Retina (tissue), 1 donor: ENCODE measurements at regions not wholly inside any gene's neighbourhood (a gene's known extent, or its start where the extent isn't known, plus 50 kb on each side); places are given as distances from the start of the nearest gene placed in this dataset.
A peak's percentile ranks its signal among the peaks of the same experiment; 100 is the strongest.

Experiments
- DNase-seq: peaks from one replicate; pipeline ENCODE4 v3.0.0-alpha.2; 2016

DNA sequence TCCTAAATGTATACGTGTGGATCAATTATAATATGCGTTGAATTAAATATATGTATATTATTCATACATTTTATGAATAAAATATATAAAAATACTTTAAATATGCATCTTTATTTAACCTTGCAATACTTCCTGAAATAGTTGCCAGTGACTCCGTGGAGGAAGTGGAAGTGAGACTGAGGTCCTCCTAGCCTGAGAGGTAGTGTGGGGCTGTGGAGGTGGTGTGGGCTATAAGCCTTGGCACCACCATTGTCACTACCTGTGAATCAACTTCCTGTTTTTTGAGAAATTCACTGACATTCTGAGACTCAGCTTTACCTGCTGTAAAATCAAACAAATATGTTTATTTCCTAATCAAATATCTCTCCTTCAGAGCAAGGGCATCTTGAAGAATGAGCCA lies 514.2 kb downstream of the VRK1 start:
- no peak for DNase-seq

- no peak for DNase-seq
These were observed 515.7 kb downstream of the VRK1 start for GRCh38 chr14:97312910-97313309.

GRCh38 chr14:97315790-97316189 lies 518.6 kb downstream of the VRK1 start:
- no peak for DNase-seq

DNA sequence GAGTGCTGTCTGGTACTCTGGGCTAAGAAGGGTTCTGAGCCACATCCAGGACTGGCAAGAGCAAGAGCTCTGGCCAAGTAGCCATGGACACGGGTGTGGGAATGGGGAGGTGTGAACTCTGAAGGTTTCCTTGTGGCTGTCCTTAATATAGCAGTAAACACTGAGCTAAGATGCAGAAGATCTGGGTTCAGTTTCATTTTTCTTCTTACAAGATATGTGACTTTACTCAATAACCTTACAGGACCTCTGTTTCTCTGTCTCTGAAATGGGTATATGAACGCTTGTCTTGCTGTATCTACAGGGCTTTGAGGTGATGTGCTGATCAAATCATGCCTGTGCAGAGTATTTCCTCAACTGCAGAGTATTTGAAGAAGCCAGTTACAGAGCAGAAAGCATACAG lies 521.2 kb downstream of the VRK1 start:
- no peak for DNase-seq

- DNase-seq: no peak
These were observed 522.5 kb downstream of the VRK1 start for GRCh38 chr14:97319691-97320090.

- no peak for DNase-seq
These were observed 531.6 kb downstream of the VRK1 start for GRCh38 chr14:97328743-97329142.

- DNase-seq: no peak
These were observed 532.5 kb downstream of the VRK1 start for GRCh38 chr14:97329701-97330100.

GRCh38 chr14:97331058-97331457 lies 533.9 kb downstream of the VRK1 start:
- DNase-seq: no peak

DNA sequence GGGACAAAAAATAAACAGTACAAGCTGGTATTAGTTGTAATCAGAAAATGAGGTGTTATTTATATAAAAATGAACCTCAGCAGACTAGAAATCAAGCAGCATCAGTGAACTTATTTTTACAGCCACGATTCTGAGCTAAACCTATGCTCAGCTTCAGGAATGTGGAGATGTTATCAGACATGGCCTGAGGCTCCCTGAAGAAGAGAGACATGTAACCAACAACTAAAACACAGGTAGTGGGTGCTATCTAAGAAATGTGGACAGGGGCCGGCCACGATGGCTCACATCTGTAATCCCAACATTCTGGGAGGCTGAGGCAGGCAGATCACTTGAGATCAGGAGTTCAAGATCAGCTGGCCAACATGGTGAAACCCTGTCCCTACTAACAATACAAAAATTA lies 534.3 kb downstream of the VRK1 start:
- DNase-seq: no peak

GRCh38 chr14:97336179-97336578 lies 539.0 kb downstream of the VRK1 start:
- no peak for DNase-seq

DNA sequence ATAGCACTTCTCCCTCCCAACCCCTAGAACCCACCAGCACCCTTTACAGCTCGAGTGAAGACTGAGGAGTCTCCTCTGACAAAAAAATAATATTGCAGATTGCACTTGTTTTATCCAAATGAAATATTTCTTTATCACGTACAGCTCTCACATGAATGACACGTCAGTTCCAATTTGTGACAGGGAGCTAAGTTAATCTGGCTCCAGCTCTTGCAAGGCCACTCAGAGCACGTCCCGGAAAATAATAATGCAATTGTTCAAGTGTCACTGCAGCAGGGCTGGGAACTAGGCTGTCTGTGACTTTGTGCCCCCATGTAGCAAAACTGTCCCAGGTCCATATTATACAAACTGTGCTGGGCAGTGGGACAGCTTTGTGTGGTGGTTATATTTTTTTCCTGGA lies 539.6 kb downstream of the VRK1 start:
- peak; percentile 35 for DNase-seq

DNA sequence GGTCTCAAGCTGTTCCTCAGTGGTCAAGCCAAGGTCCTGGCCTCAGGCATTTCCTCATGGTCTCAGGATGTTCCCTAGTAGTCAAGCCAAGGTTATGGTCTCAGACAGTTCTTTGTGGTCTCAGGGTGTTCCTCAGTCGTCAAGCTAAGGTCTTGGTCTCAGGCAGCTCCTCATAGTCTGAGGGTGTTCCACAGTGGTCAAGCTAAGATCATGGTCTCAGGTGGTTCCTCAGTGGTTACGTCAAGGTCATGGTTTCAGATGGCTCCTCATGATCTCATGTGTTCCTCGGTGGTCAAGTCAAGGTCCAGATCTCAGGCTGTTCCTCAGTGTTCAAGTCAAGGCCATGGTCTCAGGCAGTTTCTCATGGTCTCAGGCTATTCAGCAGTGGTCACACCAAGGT lies 540.1 kb downstream of the VRK1 start:
- no peak for DNase-seq

DNA sequence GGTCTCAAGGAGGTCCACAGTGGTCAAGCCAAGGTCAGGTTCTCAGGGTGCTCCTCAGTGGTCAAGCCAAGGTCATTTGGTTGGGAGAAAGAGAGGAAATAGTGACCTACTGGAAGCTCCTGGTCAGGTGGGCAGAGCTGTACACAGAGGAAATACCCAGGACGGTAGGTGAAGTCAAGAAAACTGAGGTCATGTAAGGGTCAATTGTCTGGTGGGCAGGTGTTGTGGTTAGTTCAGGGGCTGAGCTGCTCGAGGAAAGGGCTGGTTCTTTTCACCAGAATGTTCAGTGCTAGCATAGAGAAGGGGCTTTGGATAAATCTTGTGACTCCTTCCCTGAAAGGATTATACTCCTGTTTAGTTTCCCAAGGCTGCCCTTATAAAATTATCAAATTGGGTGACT lies 540.5 kb downstream of the VRK1 start:
- DNase-seq: no peak

- no peak for DNase-seq
These were observed 547.5 kb downstream of the VRK1 start for GRCh38 chr14:97344666-97345065.

- no peak for DNase-seq
These were observed 549.5 kb downstream of the VRK1 start for GRCh38 chr14:97346675-97347074.

- DNase-seq: no peak
These were observed 552.3 kb downstream of the VRK1 start for GRCh38 chr14:97349463-97349862.

- DNase-seq: no peak
These were observed 552.8 kb downstream of the VRK1 start for GRCh38 chr14:97349946-97350345.

DNA sequence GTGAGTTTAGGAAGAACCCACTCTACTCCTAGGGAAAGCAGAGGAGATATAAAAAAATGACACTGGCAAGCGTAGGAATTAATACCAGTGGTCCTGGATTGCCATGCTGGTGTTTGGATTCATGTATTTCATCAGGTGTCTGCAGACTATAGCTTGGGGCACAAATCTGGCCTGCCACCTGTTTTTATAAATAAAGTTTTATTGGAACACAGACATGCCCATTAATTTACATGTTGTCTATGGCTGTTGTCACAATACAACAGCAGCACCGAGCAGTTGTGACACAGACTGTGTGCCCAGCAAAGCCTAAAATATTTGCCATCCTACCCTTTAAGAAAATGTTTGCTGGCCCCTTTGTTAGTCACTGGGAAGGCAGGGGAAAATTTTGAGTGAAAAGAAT lies 553.2 kb downstream of the VRK1 start:
- DNase-seq: no peak

- DNase-seq: no peak
These were observed 553.9 kb downstream of the VRK1 start for GRCh38 chr14:97350894-97351731.

DNA sequence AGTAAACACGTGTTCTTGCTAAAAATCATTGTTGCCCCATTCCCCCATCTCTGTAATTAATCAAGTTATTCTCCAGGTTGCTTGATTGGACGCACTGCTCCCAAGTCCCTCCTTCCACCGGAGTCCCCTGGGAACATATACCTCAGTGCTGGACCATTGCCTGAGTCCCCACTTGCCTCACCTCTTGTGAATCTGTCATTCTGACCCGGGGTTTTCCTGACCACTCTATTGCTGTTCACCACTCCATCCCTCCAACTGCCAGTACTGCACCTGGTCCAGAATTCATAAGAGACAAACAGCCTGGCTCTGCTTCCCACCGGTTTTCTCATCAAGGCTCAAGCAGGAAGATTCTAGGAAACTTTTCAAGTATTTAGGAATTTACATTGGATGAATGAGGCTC lies 555.9 kb downstream of the VRK1 start:
- DNase-seq: no peak

DNA sequence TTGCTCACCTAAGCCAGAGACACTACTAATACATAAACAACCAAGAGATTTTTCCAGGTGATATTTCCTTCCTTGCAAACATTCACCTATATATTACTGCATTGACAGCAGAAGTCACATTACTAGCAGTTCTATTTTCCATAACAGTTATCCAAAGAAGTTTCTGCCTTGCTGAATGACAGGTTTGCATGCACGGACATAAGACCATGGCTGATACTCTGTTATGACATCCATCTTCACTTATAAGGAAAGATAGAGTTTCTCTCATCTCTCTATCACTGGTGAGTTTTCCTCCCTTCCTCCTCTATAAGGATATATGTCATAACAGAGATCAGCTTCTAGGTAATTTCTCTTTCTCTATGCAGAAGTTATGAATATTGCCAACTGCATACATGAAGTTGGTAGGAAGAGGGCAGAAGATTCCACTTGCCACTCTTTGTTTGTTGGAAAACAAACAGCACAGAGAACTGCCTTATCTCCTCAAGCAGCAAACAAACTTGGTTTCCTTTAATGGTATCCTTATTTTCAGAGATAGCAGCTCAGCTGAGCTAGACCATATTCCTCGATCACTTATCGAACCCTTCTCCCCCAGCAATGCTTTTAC lies 557.0 kb downstream of the VRK1 start:
- DNase-seq: no peak

GRCh38 chr14:97359341-97359740 lies 562.2 kb downstream of the VRK1 start:
- DNase-seq: peak; percentile 68

DNA sequence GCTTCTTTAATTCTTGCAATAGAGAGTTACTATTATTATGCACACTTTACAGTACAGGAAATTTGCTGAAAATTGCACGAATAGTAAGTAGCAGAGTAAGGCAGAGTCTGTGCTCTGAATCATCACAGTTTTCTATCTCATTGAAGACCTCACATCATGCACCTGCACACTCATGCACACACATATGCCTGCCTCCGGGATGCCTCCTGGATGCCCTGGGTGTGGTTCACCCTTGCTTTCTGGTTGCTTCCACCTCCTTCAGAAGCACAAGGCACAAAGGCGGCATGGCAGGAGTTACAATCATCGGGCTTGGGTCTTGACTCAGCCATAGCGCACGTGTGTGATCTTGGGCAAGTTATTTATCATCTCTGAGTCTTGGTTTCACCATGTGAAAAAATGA lies 564.0 kb downstream of the VRK1 start:
- DNase-seq: no peak

GRCh38 chr14:97361958-97362357 lies 564.8 kb downstream of the VRK1 start:
- peak; percentile 26 for DNase-seq

GRCh38 chr14:97366400-97366799 lies 569.2 kb downstream of the VRK1 start:
- DNase-seq: no peak
